GM23248 (cell line): ENCODE measurements at regions not wholly inside any gene's neighbourhood (a gene's known extent, or its start where the extent isn't known, plus 50 kb on each side); places are given as distances from the start of the nearest gene placed in this dataset.

Experiments
- DNase-seq: peaks from one replicate; pipeline ENCODE4 v3.0.0-alpha.2; 2015
- H2AFZ ChIP-seq: fragments of 200-600 bp; sonication (generic); 2 replicates; pipeline ENCODE4 v1.6.1; 2016; ENCODE audit warnings: antibody characterized with exemption
- H3F3A ChIP-seq: fragments of 200-600 bp; sonication (generic); 2 replicates; pipeline ENCODE4 v1.6.1; 2016; ENCODE audit warnings: mild to moderate bottlenecking, antibody characterized with exemption, mixed run types; ENCODE audit not compliant: insufficient read depth
- H3K27ac ChIP-seq: fragments of 200-600 bp; sonication (generic); 2 replicates; pipeline ENCODE4 v1.5.1; 2016; ENCODE audit warnings: mild to moderate bottlenecking
- H3K27me3 ChIP-seq: fragments of 200-600 bp; sonication (generic); replicated peaks from 2 replicates; pipeline ENCODE4 v1.6.1; 2016; ENCODE audit warnings: mild to moderate bottlenecking; ENCODE audit not compliant: insufficient read depth
- H3K36me3 ChIP-seq: fragments of 200-600 bp; sonication (generic); 2 replicates; pipeline ENCODE4 v1.6.1; 2016; ENCODE audit warnings: low read depth, mild to moderate bottlenecking
- H3K4me1 ChIP-seq: fragments of 200-600 bp; sonication (generic); 2 replicates; pipeline ENCODE4 v1.6.1; 2016; ENCODE audit warnings: mild to moderate bottlenecking; ENCODE audit not compliant: insufficient read depth
- H3K4me2 ChIP-seq: fragments of 200-600 bp; sonication (generic); one replicate; pipeline ENCODE4 v1.6.1; 2016; ENCODE audit warnings: mild to moderate bottlenecking; ENCODE audit not compliant: unreplicated experiment
- H3K4me3 ChIP-seq: fragments of 200-600 bp; sonication (generic); 2 replicates; pipeline ENCODE4 v1.5.1; 2016; ENCODE audit warnings: mild to moderate bottlenecking
- H3K79me2 ChIP-seq: fragments of 200-600 bp; sonication (generic); 2 replicates; pipeline ENCODE4 v1.6.1; 2016; ENCODE audit warnings: mild to moderate bottlenecking; ENCODE audit not compliant: insufficient read depth
- H3K9ac ChIP-seq: fragments of 200-600 bp; sonication (generic); 2 replicates; pipeline ENCODE4 v1.6.1; 2016; ENCODE audit warnings: mild to moderate bottlenecking
- H3K9me2 ChIP-seq: fragments of 200-600 bp; sonication (generic); 2 replicates; pipeline ENCODE4 v1.6.1; 2016; ENCODE audit warnings: mixed run types, mild to moderate bottlenecking, moderate library complexity; ENCODE audit not compliant: insufficient read depth
- H3K9me3 ChIP-seq: fragments of 200-600 bp; sonication (generic); one replicate; pipeline ENCODE4 v1.6.1; 2017; ENCODE audit warnings: low read depth
- H4K20me1 ChIP-seq: fragments of 200-600 bp; sonication (generic); 2 replicates; pipeline ENCODE4 v1.6.0; 2016; ENCODE audit not compliant: insufficient read depth
- EZH2 ChIP-seq: fragments of 200-600 bp; sonication (generic); IDR thresholded peaks from 2 replicates; pipeline ENCODE4 v1.6.1; 2018; ENCODE audit warnings: antibody characterized with exemption, mild to moderate bottlenecking; ENCODE audit not compliant: insufficient read depth, poor library complexity, severe bottlenecking
- EZH2phosphoT487 ChIP-seq: fragments of 200-600 bp; sonication (generic); IDR thresholded peaks from 2 replicates; pipeline ENCODE4 v1.6.1; 2018; ENCODE audit warnings: antibody characterized with exemption, moderate library complexity, mild to moderate bottlenecking, low read depth; ENCODE audit not compliant: insufficient read depth
- WGBS, 2 experiments: methylation state at CpG; one replicate each; pipeline ENCODE4 v1.1.6; 2015 to 2017; ENCODE audit warnings: low lambda C conversion rate in 2 of 2, low coverage in 1 of 2; ENCODE audit errors: missing lambda C conversion rate in 2 of 2; 5-methylcytosine and 5-hydroxymethylcytosine counted together
- in situ Hi-C: fragments of 300-500 bp; cut with MboI; formaldehyde crosslinking; loops from 2 replicates; pipeline ENCODE4 v1.15.0; 2020

DNA sequence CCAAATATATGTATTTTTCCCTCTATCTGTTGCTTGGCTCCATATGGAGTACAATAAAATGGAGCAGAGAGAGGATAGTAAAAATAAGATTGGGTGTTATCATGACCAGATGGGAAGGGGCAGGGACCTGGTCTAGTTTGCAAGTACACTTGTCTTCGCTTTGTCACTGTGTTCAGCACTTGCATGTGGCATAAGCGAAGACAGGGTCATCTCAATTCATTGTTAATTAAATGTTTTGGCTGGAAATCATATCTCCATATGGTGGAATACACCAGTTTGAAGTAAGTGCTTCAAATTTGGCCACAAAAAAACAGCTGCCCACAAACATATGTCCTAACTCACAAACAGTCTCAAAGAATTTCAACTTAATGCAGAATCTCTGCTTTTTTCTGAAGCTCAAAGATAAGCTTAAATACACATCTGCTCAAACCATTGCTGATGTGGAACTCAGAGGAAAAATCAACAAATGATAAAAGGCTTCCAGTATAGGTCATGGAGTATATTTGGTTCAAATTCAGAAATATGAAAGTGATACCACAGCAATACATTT lies 865.4 kb downstream of the TLE4 start:
- 15 to 18% methylated on average over 2 of the region's 2 CpGs for WGBS, 2 experiments
- H3K4me1 ChIP-seq = no peaks in the 10 kb centered on the region
- no peaks in the 10 kb centered on the region for H3K36me3 ChIP-seq
- no peak for DNase-seq
- no peak overlapping the region for H3K4me3 ChIP-seq
- in situ Hi-C loops = no loop called here
- no peaks in the 10 kb centered on the region for H3K9me3 ChIP-seq
- H3K9me2 ChIP-seq = no peaks in the 10 kb centered on the region; the same call in 1 of the 2 replicates
- H3K4me2 ChIP-seq = no peak overlapping the region
- no peaks in the 10 kb centered on the region for H4K20me1 ChIP-seq
- H3F3A ChIP-seq = no peaks in the 10 kb centered on the region
- TF ChIP-seq EZH2phosphoT487 (no peak), EZH2 (no peak)
- no peaks in the 10 kb centered on the region for H3K27me3 ChIP-seq
- no peak overlapping the region for H2AFZ ChIP-seq
- H3K9ac ChIP-seq = no peak overlapping the region
- H3K79me2 ChIP-seq = no peaks in the 10 kb centered on the region
- H3K27ac ChIP-seq = no peak overlapping the region

DNA sequence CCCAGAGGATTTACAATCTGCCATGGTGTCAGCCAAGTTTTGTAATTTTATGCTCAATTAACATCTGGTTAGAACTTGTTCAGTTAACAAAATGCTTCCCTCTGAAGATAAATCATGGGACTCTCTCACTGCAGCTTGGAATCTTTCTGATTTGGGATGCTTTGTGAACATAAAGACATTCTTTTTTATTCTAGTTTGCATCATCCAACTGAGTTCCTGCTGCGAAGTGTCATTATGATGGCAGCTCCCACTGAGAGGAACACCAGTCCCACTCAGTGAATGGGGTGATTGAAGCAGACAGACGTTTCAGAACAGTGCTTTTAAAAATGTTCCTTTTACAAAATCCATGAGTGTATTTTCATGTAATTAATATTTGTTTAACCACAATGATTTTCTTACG lies 863.8 kb downstream of the TLE4 start:
- Histone ChIP-seq H2AFZ (no peak overlapping the region), H3K27me3 (no peaks in the 10 kb centered on the region), H3K36me3 (no peaks in the 10 kb centered on the region), H3K9me2 (no peaks in the 10 kb centered on the region; the same call in 1 of the 2 replicates), H4K20me1 (no peaks in the 10 kb centered on the region), H3K4me2 (no peak overlapping the region), H3K27ac (no peak overlapping the region), H3F3A (no peaks in the 10 kb centered on the region), H3K4me3 (no peak overlapping the region), H3K9me3 (no peaks in the 10 kb centered on the region), H3K79me2 (no peaks in the 10 kb centered on the region), H3K4me1 (no peaks in the 10 kb centered on the region), H3K9ac (no peak overlapping the region)
- 15 to 21% methylated on average over 3 of the region's 3 CpGs for WGBS, 2 experiments
- in situ Hi-C loops = no loop called here
- TF ChIP-seq EZH2phosphoT487 (no peak), EZH2 (no peak)
- no peak for DNase-seq

DNA sequence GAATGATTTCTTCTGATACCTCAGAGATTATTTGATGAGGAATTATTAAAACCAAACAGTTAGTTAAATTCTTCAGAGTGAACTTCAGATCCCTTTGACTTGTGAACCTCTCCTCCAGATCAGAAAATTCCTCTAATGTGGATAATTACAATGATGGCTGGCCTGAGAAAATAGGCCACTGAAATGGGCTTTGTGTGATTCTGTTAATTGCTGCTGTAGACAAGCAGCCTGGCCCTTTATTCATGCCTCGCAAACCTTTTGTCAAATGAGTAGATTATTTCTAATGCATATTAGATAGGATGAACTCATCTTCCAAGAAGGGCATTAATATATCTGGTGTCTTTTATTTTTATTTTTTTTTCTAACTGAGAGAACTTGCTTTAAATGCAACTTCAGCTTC lies 855.2 kb downstream of the TLE4 start:
- Histone ChIP-seq H3K9me3 (no peaks in the 10 kb centered on the region), H3F3A (no peaks in the 10 kb centered on the region), H4K20me1 (no peaks in the 10 kb centered on the region), H3K4me1 (no peaks in the 10 kb centered on the region), H3K27ac (no peak overlapping the region), H3K9ac (no peak overlapping the region), H3K9me2 (no peaks in the 10 kb centered on the region), H3K79me2 (no peaks in the 10 kb centered on the region), H3K36me3 (no peaks in the 10 kb centered on the region), H3K4me3 (no peak overlapping the region), H2AFZ (no peak overlapping the region), H3K4me2 (no peak overlapping the region), H3K27me3 (no peaks in the 10 kb centered on the region)
- DNase-seq = no peak
- in situ Hi-C loops = no loop called here
- 50 to 63% methylated on average over 1 of the region's 1 CpG for WGBS, 2 experiments
- no peak for TF ChIP-seq EZH2
- no peak for TF ChIP-seq EZH2phosphoT487

DNA sequence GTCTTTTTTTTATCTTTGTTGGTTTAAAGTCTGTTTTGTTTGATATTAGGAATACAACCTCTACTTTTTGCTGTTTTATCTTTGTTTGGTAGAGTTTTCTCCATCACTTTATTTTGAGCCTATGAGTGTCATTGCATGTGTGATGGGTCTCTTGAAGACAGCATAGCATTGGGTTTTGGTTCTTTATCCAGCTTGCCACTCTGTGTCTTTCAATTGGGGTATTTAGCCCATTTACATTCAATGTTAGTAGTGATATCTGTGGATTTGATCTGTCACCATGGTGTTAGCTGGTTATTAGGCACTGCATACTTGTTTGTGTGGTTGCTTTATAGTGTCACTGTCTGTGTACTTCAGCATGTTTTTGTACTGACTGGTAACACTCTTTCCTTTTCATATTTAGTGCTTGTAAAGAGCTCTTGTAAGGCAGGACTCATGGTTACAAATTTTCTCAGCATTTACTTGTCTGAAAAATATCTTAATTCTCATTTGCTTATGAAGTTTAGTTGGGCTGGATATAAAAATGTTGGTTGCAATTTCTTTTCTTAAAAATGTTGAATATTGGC lies 845.5 kb downstream of the TLE4 start:
- Histone ChIP-seq H3F3A (no peaks in the 10 kb centered on the region), H3K36me3 (no peaks in the 10 kb centered on the region), H3K27me3 (no peaks in the 10 kb centered on the region), H3K79me2 (no peaks in the 10 kb centered on the region), H4K20me1 (no peaks in the 10 kb centered on the region), H3K4me2 (no peak overlapping the region), H3K4me3 (no peak overlapping the region), H3K9me3 (no peaks in the 10 kb centered on the region), H3K4me1 (no peaks in the 10 kb centered on the region), H3K27ac (no peak overlapping the region), H3K9me2 (no peaks in the 10 kb centered on the region), H2AFZ (no peak overlapping the region), H3K9ac (no peak overlapping the region)
- DNase-seq = no peak
- in situ Hi-C loops = no loop called here
- TF ChIP-seq EZH2phosphoT487 (no peak), EZH2 (no peak)

DNA sequence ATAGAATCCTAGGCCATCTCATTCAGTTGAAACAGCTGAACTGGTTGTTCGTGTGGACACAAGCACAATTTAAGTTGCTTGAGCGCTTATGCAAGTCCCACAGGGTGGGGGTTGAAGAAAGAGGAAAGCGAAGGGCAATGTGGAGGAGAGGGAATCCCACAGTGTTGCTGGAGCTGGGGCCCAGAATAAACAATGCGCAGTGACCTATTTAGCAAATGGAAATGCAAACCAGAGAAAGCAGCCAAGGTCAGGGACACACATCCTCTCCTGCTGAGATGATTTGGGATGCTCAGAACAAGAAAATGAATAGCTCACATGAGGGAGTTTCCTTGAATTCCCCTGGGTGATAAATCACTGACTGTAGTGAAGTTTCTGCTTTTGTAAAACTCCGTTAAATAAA lies 838.3 kb downstream of the TLE4 start:
- Histone ChIP-seq H3K4me3 (no peak overlapping the region), H3K27ac (no peak overlapping the region), H3K9me3 (no peaks in the 10 kb centered on the region), H3K9me2 (no peaks in the 10 kb centered on the region), H3F3A (no peaks in the 10 kb centered on the region), H3K4me2 (no peak overlapping the region), H3K9ac (no peak overlapping the region), H3K36me3 (no peaks in the 10 kb centered on the region), H3K79me2 (no peaks in the 10 kb centered on the region), H3K27me3 (no peaks in the 10 kb centered on the region), H4K20me1 (no peaks in the 10 kb centered on the region), H2AFZ (no peak overlapping the region), H3K4me1 (no peaks in the 10 kb centered on the region)
- TF ChIP-seq EZH2 (no peak), EZH2phosphoT487 (no peak)
- in situ Hi-C loops = no loop called here
- no peak for DNase-seq
- WGBS, 2 experiments = 24 to 30% methylated on average over 5 of the region's 5 CpGs
